ENCODE measurements at regions not wholly inside any gene's neighbourhood (a gene's known extent, or its start where the extent isn't known, plus 50 kb on each side); places are given as distances from the start of the nearest gene placed in this dataset.
"Not testable (repeated sequence)": the region's sequence is repeated elsewhere in the genome, so short reads cannot be mapped to it uniquely, and the experiment has no call there.

DNA sequence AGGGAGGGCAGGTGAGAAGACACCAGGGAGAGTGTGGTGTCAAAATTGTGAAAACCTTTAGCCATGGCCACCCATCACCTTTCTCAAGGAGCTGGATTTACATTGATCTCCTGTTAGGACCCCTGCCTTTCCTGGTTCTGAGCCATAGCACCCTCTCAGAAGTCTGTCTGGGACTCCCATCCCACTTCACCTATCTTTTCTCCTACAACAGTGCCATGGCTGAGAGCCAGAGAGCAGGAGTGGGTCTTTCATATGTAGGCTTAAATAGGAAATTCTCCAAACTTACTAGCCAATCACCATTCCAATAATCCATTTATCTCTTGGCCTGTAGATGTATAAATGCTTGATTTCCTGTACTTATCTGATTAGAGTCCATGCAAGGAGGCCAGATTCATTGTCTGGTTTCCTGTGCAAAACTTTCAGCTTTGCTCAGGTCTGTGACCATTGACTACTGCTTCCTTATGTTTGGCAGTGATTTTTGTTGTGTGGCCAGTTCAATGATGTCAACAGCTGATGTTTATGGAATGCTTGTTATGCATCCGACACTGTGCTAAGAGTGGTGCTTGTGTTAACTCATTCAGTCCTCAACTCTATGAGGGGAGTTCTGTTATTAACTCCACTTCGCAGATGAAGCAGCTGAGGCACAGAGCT lies 57.6 kb upstream of the IGFBP5 start:
- intact Hi-C loops (cut with DNase I): no loop called here
- DNase-seq: no peak

DNA sequence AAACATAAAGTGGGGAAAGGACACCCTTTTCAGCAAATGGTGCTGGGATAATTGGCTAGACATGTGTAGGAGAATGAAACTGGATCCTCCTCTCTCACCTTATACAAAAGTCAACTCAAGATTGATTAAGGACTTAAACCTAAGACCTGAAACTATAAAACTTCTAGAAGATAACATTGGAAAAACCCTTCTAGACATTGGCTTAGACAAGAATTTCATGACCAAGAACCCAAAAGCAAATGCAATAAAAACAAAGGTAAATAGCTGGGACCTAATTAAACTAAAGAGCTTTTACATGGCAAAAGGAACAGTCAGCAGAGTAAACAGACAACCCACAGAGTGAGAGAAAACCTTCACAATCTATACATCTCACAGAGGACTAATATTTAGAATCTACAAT lies 55.4 kb upstream of the IGFBP5 start:
- DNase-seq; intact Hi-C loops (cut with DNase I): not testable (repeated sequence)

DNA sequence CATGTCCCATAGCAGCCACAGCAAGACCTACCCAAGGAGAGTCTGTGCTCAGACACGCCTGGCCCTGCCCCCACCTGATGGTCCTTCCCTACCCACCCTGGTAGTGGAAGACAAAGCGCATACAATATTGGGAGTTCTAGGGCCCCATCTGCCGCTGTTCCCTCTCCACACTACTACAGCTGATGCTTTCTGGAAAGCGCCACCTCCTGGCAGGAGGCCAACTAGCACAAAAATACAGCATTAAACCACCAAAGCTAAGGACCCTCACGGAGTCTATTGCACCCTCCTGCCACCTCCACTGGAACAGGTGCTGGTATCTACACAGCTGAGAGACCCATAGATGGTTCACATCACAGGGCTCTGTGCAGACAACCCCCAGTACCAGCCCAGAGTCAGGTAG lies 50.9 kb upstream of the IGFBP5 start:
- intact Hi-C loops (cut with DNase I); DNase-seq: not testable (repeated sequence)

DNA sequence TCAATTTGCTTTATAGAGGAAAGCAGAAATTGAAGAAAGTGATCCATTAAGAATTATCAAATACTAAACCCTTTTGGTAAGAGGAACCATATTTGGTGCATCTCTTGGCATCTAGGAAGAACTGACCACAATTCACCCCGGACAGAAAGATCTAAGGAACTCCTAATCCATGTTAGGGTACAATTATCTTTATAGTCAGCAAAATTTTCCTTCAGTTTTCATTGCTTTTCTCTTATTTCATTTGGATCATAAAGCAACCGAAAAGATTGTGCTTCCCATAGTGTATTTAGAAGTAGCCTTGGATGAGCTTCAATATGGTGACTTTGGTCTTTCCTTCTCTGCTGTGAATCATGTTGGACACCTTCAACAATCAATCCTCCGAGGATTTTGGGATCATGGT lies 50.1 kb upstream of the IGFBP5 start:
- DNase-seq: no peak
- intact Hi-C loops (cut with DNase I): no loop called here

Data from head of caudate nucleus (tissue), 42 donors.